IMR-90 (cell line): ENCODE measurements at regions not wholly inside any gene's neighbourhood (a gene's known extent, or its start where the extent isn't known, plus 50 kb on each side); places are given as distances from the start of the nearest gene placed in this dataset.
A peak's percentile ranks its signal among the peaks of the same experiment; 100 is the strongest.
"Not testable (repeated sequence)": the region's sequence is repeated elsewhere in the genome, so short reads cannot be mapped to it uniquely, and the experiment has no call there.

Experiments used
- ATAC-seq: fragments of 200-7000 bp; cut with Tn5 transposase; 2 replicates; pipeline ENCODE4 v1.9.1; 2020; ENCODE audit warnings: low read depth, mild to moderate bottlenecking, moderate library complexity
- BruUV-seq: library from RNA; stranded (reverse); fragments of 400-500 nt; replicated peaks from 2 replicates; lab custom pipeline; 2021; lab: Mats Ljungman, UMichigan
- CTCF ChIA-PET: fragments of 300-600 bp; formaldehyde crosslinking; extraction: SDS; loops from one replicate; lab custom pipeline; 2021; ENCODE audit warnings: antibody characterized with exemption; lab: Yijun Ruan, JAX
- POLR2A ChIA-PET: fragments of 300-600 bp; sonication (Branson Sonifier 250); formaldehyde crosslinking; loops from one replicate; lab custom pipeline; 2022; ENCODE audit warnings: antibody characterized with exemption; ENCODE audit not compliant: unreplicated experiment; lab: Charles Lee
- DNase-seq: peaks from one replicate; pipeline ENCODE4 v3.0.0; 2013
- H2AFZ ChIP-seq: replicated peaks from 2 replicates; pipeline ENCODE3; 2013; ENCODE audit warnings: low read length, mild to moderate bottlenecking; ENCODE audit not compliant: poor library complexity
- H2AK5ac ChIP-seq: 2 replicates; pipeline ENCODE4 v1.6.1; 2013; ENCODE audit warnings: low read depth, low read length, inconsistent platforms
- H2AK9ac ChIP-seq: replicated peaks from 2 replicates; pipeline ENCODE3; 2013; ENCODE audit warnings: mild to moderate bottlenecking, low read depth, low read length, moderate library complexity; ENCODE audit not compliant: poor library complexity
- H2BK120ac ChIP-seq: 2 replicates; pipeline ENCODE4 v1.6.1; 2013; ENCODE audit warnings: low read depth, low read length, inconsistent platforms
- H2BK15ac ChIP-seq: 3 replicates; pipeline ENCODE4 v1.6.1; 2013; ENCODE audit warnings: low read depth, low read length, inconsistent platforms
- H2BK20ac ChIP-seq: 2 replicates; pipeline ENCODE4 v1.6.1; 2013; ENCODE audit warnings: low read depth, mild to moderate bottlenecking, inconsistent platforms, low read length, moderate library complexity
- H2BK5ac ChIP-seq: 2 replicates; pipeline ENCODE4 v1.6.1; 2013; ENCODE audit warnings: mild to moderate bottlenecking, low read depth, low read length, inconsistent platforms; ENCODE audit not compliant: poor library complexity, severe bottlenecking
- H3K14ac ChIP-seq: replicated peaks from 2 replicates; pipeline ENCODE4 v1.6.1; 2013; ENCODE audit warnings: low read depth, low read length, inconsistent platforms
- H3K18ac ChIP-seq: 2 replicates; pipeline ENCODE4 v1.6.1; 2013; ENCODE audit warnings: low read depth, low read length, control low read depth
- H3K23ac ChIP-seq: 2 replicates; pipeline ENCODE4 v1.6.1; 2013; ENCODE audit warnings: low read depth, low read length, inconsistent platforms
- H3K27ac ChIP-seq: 2 replicates; pipeline ENCODE4 v1.5.1; 2013; ENCODE audit warnings: mild to moderate bottlenecking, control low read depth, low read length; ENCODE audit not compliant: insufficient read depth
- H3K27me3 ChIP-seq: 2 replicates; pipeline ENCODE4 v1.6.1; 2013; ENCODE audit warnings: low read length; ENCODE audit not compliant: control insufficient read depth, insufficient read depth
- H3K36me3 ChIP-seq: 2 replicates; pipeline ENCODE4 v1.6.1; 2013; ENCODE audit warnings: low read length, mixed read lengths; ENCODE audit not compliant: control insufficient read depth, insufficient read depth
- H3K4ac ChIP-seq: 2 replicates; pipeline ENCODE4 v1.6.1; 2013; ENCODE audit warnings: low read depth, low read length, inconsistent platforms
- H3K4me1 ChIP-seq: 2 replicates; pipeline ENCODE4 v1.6.1; 2013; ENCODE audit warnings: low read length, mixed read lengths; ENCODE audit not compliant: control insufficient read depth, insufficient read depth
- H3K4me2 ChIP-seq: 2 replicates; pipeline ENCODE4 v1.6.1; 2013; ENCODE audit warnings: low read depth, mild to moderate bottlenecking, control low read depth, low read length, moderate library complexity
- H3K4me3 ChIP-seq: 2 replicates; pipeline ENCODE4 v1.5.1; 2013; ENCODE audit warnings: low read depth, mild to moderate bottlenecking, control low read depth, low read length, moderate library complexity; ENCODE audit not compliant: insufficient read depth
- H3K56ac ChIP-seq: 2 replicates; pipeline ENCODE4 v1.6.1; 2013; ENCODE audit warnings: low read length, inconsistent platforms; ENCODE audit not compliant: insufficient read depth; ENCODE audit errors: extremely low read depth
- H3K79me1 ChIP-seq, 2 experiments: 2 replicates each; pipeline ENCODE4 v1.6.1; 2013; ENCODE audit warnings: low read length in 2 of 2, inconsistent platforms in 1 of 2, low read depth in 1 of 2
- H3K9ac ChIP-seq: 2 replicates; pipeline ENCODE4 v1.6.1; 2013; ENCODE audit warnings: low read depth, low read length, control low read depth
- H3K9me1 ChIP-seq: 2 replicates; pipeline ENCODE4 v1.6.1; 2013; ENCODE audit warnings: low read length, inconsistent platforms; ENCODE audit not compliant: insufficient read depth
- H3K9me3 ChIP-seq: 2 replicates; pipeline ENCODE4 v1.6.1; 2013; ENCODE audit warnings: low read length; ENCODE audit not compliant: control insufficient read depth, insufficient read depth
- H4K20me1 ChIP-seq: 2 replicates; pipeline ENCODE4 v1.6.1; 2013; ENCODE audit warnings: low read length, inconsistent platforms; ENCODE audit not compliant: insufficient read depth
- H4K5ac ChIP-seq: 2 replicates; pipeline ENCODE4 v1.6.1; 2013; ENCODE audit warnings: mild to moderate bottlenecking, low read depth, low read length, control low read depth
- H4K8ac ChIP-seq, 2 experiments: 2 replicates each; pipeline ENCODE4 v1.6.1; 2013; ENCODE audit warnings: low read depth in 2 of 2, low read length in 2 of 2, control low read depth in 1 of 2, inconsistent platforms in 1 of 2
- H4K91ac ChIP-seq: 2 replicates; pipeline ENCODE4 v1.6.1; 2013; ENCODE audit warnings: low read depth, low read length, inconsistent platforms; ENCODE audit not compliant: insufficient read depth
- BHLHE40 ChIP-seq: fragments of 150-350 bp; IDR thresholded peaks from 2 replicates; pipeline ENCODE4 v1.6.1; 2016; ENCODE audit warnings: mild to moderate bottlenecking, low read depth, low read length
- CTCF ChIP-seq: conservative IDR thresholded peaks from 2 replicates; pipeline ENCODE4 v1.5.1; 2012; ENCODE audit warnings: mild to moderate bottlenecking, low read depth, low read length, improper control_type of control experiment
- MAZ ChIP-seq: IDR thresholded peaks from 2 replicates; pipeline ENCODE4 v1.6.1; 2012; ENCODE audit warnings: low read depth, mild to moderate bottlenecking, low read length, improper control_type of control experiment, moderate library complexity, borderline replicate concordance
- POLR2A ChIP-seq: IDR thresholded peaks from 2 replicates; pipeline ENCODE4 v1.6.1; 2012; ENCODE audit warnings: mild to moderate bottlenecking, low read depth, low read length
- RAD21 ChIP-seq: IDR thresholded peaks from 2 replicates; pipeline ENCODE4 v1.6.1; 2012; ENCODE audit warnings: low read length, improper control_type of control experiment
- RCOR1 ChIP-seq: IDR thresholded peaks from 2 replicates; pipeline ENCODE4 v1.6.1; 2012; ENCODE audit warnings: mild to moderate bottlenecking, low read length, improper control_type of control experiment; ENCODE audit not compliant: insufficient replicate concordance
- WGBS, 2 experiments: methylation state at CpG; one replicate each; pipeline versions ENCODE4 v1.1.5 to v1.1.7; 2013; ENCODE audit warnings: missing lambda C conversion rate in 2 of 2; ENCODE audit not compliant: insufficient read length in 1 of 2; ENCODE audit errors: extremely low coverage in 2 of 2; 5-methylcytosine and 5-hydroxymethylcytosine counted together
- dilution Hi-C: fragments of 300-500 bp; cut with HindIII; formaldehyde crosslinking; loops from one replicate; pipeline ENCODE4 v1.14.3; 2018; ENCODE audit warnings: low sequenced_read_pairs; ENCODE audit not compliant: unreplicated experiment
- in situ Hi-C: fragments of 300-500 bp; cut with MboI; formaldehyde crosslinking; loops from 3 replicates; pipeline ENCODE4 v1.14.3; 2019; ENCODE audit warnings: low sequenced_read_pairs, inconsistent platforms, mixed read lengths
- intact Hi-C: fragments of 100-400 bp; cut with micrococcal nuclease; formaldehyde crosslinking; loops from 2 replicates; pipeline ENCODE4 v1.10.0; 2022

DNA sequence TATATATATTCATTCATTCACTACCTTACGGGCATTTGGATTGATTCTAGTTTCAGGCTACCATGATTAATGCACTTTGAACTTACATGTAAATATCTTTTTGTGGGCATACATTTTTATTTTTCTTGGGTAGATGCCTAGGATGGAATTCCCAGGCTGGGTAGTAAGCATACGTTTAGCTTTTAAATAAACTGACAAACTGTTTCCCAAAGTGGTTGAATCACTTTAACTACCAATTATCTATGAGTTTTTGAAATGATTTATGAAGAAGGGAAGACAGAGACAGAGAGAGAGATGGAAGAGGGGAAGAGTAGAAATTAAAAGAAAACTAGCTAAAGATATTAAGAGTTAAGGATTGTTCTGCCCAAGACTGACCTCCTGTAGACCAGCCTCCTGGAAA, 612.6 kb downstream of the PSAT1 start:
- 0 out of 2 replicates have a peak overlapping the region, but pooled peaks have one; percentile 31 for H3K4ac ChIP-seq
- no peak overlapping the region for H2BK5ac ChIP-seq
- H4K20me1 ChIP-seq = no peaks in the 10 kb centered on the region
- ChIA-PET CTCF (no interaction called here), POLR2A (interaction anchor here (0.5 kb wide), 1 partner anchor 142 kb away, joined by 3 read pairs; no protein-coding TSS in a partner anchor)
- peaks cover 5% of the 10 kb centered on the region for H3K9me3 ChIP-seq
- no peak overlapping the region for H3K4me3 ChIP-seq
- H3K23ac ChIP-seq = no peak overlapping the region
- H2AK5ac ChIP-seq = no peak overlapping the region; the same call in 1 of the 2 replicates
- ATAC-seq (no peak), DNase-seq (peak; percentile 52)
- H3K27me3 ChIP-seq = no peaks in the 10 kb centered on the region
- H2AFZ ChIP-seq = no peak overlapping the region
- intact Hi-C loops = no loop called here
- peak overlapping the region; percentile 15 to 33; a peak in 2 of 4 replicates for H4K8ac ChIP-seq
- H3K79me1 ChIP-seq = no peaks in the 10 kb centered on the region
- dilution Hi-C loops = no loop called here
- peak overlapping the region; percentile 49; the same call in 1 of the 2 replicates for H4K91ac ChIP-seq
- peak overlapping the region; percentile 57; the same call in 1 of the 2 replicates for H2BK20ac ChIP-seq
- H3K14ac ChIP-seq = no peak overlapping the region
- in situ Hi-C loops = no loop called here
- WGBS, 2 experiments = no CpG with 5 or more reads among the region's 2 CpGs
- no peak overlapping the region for H3K56ac ChIP-seq
- H2BK120ac ChIP-seq = peak overlapping the region; percentile 64; the same call in 1 of the 2 replicates
- no peak overlapping the region for H2AK9ac ChIP-seq
- no peaks in the 10 kb centered on the region for H3K9me1 ChIP-seq
- no TSS peak for BruUV-seq
- peak overlapping the region; percentile 74; the same call in 1 of the 2 replicates for H3K18ac ChIP-seq
- peaks cover 4% of the 10 kb centered on the region; the same call in 1 of the 2 replicates for H3K4me1 ChIP-seq
- peak overlapping the region; percentile 36; the same call in 1 of the 3 replicates for H2BK15ac ChIP-seq
- no peak overlapping the region for H4K5ac ChIP-seq
- H3K36me3 ChIP-seq = no peaks in the 10 kb centered on the region
- no peak overlapping the region for H3K27ac ChIP-seq
- no peak for TF ChIP-seq MAZ
- no peak for TF ChIP-seq POLR2A
- TF ChIP-seq RCOR1 = no peak
- no peak for TF ChIP-seq BHLHE40
- TF ChIP-seq CTCF = no peak
- no peak for TF ChIP-seq RAD21
- no peak overlapping the region for H3K9ac ChIP-seq
- H3K4me2 ChIP-seq = no peak overlapping the region

- in situ Hi-C loops, H3K79me1 ChIP-seq, H3K14ac ChIP-seq, H3K9me3 ChIP-seq, H2BK15ac ChIP-seq, H2AFZ ChIP-seq, ATAC-seq, H2AK9ac ChIP-seq, BruUV-seq, H2AK5ac ChIP-seq, H2BK20ac ChIP-seq, H4K8ac ChIP-seq, H4K20me1 ChIP-seq, H2BK120ac ChIP-seq, H3K9me1 ChIP-seq, H2BK5ac ChIP-seq, DNase-seq, H3K4me1 ChIP-seq, H3K9ac ChIP-seq, H3K4me3 ChIP-seq, H3K36me3 ChIP-seq, intact Hi-C loops, H3K27ac ChIP-seq, H4K91ac ChIP-seq, H3K18ac ChIP-seq, H3K27me3 ChIP-seq, dilution Hi-C loops, H3K4ac ChIP-seq, POLR2A ChIA-PET, CTCF ChIA-PET, H4K5ac ChIP-seq, H3K23ac ChIP-seq, H3K56ac ChIP-seq, H3K4me2 ChIP-seq: not testable (repeated sequence)
- no CpG with 5 or more reads among the region's 2 CpGs for WGBS, 2 experiments
Measured at GRCh38 chr9:78916884-78917283, 620.0 kb downstream of the PSAT1 start.
